ENCODE measurements at regions not wholly inside any gene's neighbourhood (a gene's known extent, or its start where the extent isn't known, plus 50 kb on each side); places are given as distances from the start of the nearest gene placed in this dataset.

DNA sequence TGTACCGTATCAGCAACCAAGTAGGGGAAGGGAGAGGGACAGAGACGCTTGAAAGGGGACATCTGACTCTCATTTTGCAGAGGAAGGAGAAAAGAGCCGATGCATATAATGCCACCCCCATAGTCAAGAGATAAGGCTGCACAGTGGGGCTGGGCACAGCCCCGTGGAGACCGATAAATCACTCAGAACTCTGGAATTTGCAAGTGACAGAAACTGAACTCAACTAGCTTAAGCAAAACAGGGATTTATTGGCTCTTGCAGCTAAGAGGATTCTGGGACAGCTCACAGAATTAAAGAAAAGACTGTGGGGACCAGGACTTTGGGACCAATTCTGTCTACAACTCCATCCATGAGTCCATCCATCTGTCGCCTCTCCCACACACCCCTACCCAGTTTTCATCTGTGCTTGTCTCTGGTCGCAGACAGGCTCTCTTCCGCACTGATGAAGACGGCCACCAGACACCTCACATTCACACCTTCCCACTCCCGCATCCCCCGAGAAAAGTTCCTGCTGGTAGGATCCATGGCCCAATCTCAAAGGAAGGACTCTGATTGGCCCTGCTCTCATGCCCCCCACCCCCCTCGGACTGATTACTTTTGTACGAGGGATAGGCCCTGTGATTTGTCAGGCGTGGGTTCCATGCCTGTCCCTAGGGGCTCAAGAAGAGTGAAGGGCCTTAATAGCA is 105.9 kb upstream of the RPL38 start:
- TF ChIP-seq, protein P1, sequence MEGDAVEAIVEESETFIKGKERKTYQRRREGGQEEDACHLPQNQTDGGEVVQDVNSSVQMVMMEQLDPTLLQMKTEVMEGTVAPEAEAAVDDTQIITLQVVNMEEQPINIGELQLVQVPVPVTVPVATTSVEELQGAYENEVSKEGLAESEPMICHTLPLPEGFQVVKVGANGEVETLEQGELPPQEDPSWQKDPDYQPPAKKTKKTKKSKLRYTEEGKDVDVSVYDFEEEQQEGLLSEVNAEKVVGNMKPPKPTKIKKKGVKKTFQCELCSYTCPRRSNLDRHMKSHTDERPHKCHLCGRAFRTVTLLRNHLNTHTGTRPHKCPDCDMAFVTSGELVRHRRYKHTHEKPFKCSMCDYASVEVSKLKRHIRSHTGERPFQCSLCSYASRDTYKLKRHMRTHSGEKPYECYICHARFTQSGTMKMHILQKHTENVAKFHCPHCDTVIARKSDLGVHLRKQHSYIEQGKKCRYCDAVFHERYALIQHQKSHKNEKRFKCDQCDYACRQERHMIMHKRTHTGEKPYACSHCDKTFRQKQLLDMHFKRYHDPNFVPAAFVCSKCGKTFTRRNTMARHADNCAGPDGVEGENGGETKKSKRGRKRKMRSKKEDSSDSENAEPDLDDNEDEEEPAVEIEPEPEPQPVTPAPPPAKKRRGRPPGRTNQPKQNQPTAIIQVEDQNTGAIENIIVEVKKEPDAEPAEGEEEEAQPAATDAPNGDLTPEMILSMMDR (conservative IDR thresholded peaks at IDR 0.05; ENCODE audit: low read depth) = no peak
- ChIA-PET CTCF (no interaction called here), POLR2A (ENCODE audit: low non-redundant PET) (no interaction called here)
- no peak overlapping the region for H3K27ac ChIP-seq
- no peak for DNase-seq (ENCODE audit: low spot score)

DNA sequence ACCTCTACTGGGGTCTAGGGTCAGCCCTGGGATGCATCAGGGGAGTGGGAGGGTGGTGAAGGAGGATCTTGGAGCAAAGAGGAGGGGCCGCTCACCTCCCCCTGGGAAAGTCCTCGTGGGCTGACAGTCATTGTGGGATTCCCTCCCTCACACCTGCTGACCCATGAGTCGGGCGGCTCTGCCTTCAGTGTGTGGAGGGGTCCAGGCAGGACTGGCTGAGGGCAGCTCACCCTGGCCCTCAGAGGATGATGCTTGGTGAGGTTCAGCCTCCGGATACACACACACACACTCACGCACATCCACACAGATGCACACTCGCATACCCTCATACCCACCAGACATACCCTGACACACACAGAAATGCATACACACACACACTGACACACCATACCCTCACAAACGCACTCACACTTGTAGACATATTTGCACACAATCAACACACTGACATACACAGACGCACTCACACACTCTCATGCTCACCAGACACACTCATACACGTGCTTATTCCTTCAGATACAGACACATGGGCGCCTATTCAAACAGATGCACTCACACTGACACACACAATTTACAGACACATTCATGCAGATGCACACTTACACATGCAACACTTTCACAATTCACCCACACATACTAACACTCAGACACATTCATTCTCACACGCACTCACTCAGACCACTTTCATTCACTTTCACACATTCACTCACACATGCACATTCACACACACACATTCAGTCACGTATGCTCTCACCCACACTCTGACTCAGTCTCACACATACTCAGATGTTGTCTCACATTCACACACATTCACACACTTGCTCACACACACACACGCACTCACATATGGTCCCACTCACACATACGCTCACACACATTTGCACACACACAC is 105.1 kb upstream of the RPL38 start:
- TF ChIP-seq, protein P1 (conservative IDR thresholded peaks at IDR 0.05; ENCODE audit: low read depth) = no peak
- CTCF ChIA-PET = no interaction called here

DNA sequence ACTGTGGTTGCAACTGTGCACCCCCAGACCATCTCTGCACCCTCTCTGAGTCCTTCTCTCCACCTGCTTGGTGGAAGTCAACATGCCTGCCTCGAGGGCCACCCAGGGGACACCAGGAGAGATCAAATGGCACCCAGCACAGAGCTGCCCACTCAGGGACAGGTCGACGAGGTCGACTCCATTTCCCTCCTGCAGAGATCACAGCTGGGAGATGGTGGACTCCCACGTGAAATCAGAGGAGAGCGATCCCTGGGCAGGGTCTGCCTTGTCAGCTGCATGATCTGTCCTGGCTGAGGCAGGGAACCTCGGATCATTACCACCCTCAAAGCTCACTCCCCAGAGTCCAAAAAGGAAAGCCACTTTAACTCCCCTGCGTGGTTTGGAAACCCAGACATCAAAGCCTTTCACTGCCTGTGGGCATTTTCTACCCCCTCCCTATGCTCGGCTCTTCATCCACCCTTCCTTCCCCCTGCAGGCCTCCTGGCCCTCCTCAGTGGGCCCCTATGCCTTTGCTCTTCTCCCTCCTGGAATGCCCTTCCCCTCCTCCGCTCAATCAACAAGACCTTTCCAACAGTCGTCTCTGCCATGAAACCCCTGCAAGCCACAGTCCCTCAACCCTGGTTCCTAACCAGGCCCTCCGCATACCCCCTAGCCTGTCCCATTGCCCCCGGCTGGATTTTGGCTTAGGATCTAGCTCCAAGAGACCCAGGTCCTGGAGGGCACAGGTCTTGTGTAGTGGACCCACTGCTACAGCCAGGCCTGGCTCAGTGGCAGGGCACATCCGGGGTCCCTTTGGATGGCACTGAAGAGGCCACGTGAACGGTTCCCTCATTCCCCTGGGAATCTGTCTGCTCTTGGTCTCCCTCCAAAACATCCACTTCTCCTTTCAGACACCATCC is 103.8 kb upstream of the RPL38 start:
- CTCF ChIA-PET = interaction anchor here (0.6 kb wide), 1 partner anchor 21 kb away, joined by 3 read pairs; no protein-coding TSS in a partner anchor
- no peak overlapping the region for H3K27ac ChIP-seq
- no peak for DNase-seq (ENCODE audit: low spot score)
- TF ChIP-seq, protein P1 (conservative IDR thresholded peaks at IDR 0.05; ENCODE audit: low read depth) = no peak
- POLR2A ChIA-PET (ENCODE audit: low non-redundant PET) = no interaction called here

More for the DNA sequence above, 105.1 kb upstream of the RPL38 start:
- POLR2A ChIA-PET (ENCODE audit: low non-redundant PET) = no interaction called here
- no peak overlapping the region for H3K27ac ChIP-seq
- no peak for DNase-seq (ENCODE audit: low spot score)

DNA sequence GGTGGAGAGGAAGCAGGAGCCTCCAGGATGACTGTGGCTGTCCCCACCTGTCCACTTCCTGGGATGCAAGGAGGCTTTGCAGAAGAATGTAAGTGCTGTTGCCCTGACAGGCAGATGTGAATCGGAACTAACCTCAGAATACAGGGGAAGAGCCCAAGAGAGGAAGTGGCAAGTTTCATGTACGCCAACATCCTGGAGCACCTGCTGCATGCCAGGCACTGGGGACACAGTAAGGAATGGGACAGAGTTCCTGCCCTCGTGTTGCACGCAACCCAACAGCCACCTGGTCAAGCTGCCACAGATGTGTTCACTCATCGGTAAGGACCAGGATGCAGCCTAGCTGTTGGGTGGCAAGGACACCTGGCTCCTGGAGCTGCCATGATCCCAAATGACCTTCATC is 98.6 kb upstream of the RPL38 start:
- no peak overlapping the region for H3K27ac ChIP-seq
- ChIA-PET POLR2A (ENCODE audit: low non-redundant PET) (no interaction called here), CTCF (no interaction called here)
- DNase-seq (ENCODE audit: low spot score) = no peak
- TF ChIP-seq, protein P1 (conservative IDR thresholded peaks at IDR 0.05; ENCODE audit: low read depth) = no peak

DNA sequence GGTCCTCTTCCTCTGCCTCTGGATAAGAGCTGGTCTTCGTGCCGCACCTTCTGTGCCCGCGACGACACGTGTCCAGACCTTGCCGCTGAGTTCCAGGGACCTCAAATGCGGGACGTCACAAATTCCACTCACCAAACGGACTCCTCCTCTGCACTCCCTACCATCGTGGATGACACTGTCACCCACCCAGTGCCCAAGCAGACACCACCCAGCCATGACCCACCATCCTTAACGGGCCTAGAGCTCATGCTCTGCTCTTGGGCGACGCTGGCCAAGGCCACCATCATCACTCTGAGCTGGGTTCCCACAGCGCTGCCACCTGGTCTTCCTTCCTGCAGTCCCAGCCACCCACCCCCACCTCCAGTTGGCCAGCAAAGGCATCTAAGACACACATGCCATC is 96.4 kb upstream of the RPL38 start:
- CTCF ChIA-PET = interaction anchor here (0.6 kb wide), 1 partner anchor 16 kb away, joined by 4 read pairs; no protein-coding TSS in a partner anchor
- H3K27ac ChIP-seq = no peak overlapping the region
- POLR2A ChIA-PET (ENCODE audit: low non-redundant PET) = no interaction called here
- TF ChIP-seq, protein P1 (conservative IDR thresholded peaks at IDR 0.05; ENCODE audit: low read depth) = no peak
- no peak for DNase-seq (ENCODE audit: low spot score)
